Bone marrow (tissue), 2 donors: ENCODE measurements at regions not wholly inside any gene's neighbourhood (a gene's known extent, or its start where the extent isn't known, plus 50 kb on each side); places are given as distances from the start of the nearest gene placed in this dataset.

Experiments
- DNase-seq, 2 donors: peaks; one replicate each; lab custom pipeline; 2025; lab: John Stamatoyannopoulos, UW

GRCh38 chr9:134487066-134487710, 154.4 kb upstream of the COL5A1 start:
- DNase-seq = no peak

GRCh38 chr9:134488331-134489280, 153.0 kb upstream of the COL5A1 start:
- DNase-seq = no peak

DNA sequence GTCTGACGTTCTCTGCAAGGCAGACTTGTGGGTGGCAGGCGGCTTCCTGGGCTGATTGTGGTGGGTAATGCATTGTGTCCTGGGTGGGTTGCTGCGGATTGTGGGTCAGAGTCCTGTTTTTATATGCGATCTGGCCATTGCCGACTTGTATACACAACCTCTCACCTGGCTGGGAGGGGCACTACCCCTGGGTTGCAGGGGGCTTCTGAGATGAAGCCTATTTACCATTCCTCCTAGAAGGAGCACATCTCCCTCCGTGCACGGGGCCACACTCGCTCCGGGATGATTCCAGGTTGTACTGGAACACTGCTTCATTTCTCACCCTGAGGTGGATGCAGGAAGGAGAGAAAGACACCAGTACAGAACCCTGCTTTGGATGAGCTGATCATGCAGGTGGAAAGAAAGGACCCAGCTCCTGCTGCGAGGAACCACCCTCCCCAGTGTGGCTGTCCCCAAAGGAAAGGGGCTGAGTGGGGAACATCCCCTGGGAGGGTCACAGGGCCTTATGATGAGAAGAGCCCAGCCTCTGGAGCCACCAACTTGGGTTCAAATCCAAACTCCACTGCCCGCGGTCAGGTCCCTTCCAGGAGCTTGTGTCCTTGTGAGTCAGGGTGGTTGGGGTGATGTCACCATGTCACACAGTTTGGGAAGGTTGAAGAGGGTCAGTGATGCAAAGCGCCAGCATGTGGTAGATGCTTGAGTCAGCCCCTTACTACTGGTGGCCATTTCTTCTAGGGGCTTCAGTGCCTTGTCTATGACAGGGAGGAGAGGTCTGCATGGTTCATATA, 151.8 kb upstream of the COL5A1 start:
- DNase-seq = no peak

DNA sequence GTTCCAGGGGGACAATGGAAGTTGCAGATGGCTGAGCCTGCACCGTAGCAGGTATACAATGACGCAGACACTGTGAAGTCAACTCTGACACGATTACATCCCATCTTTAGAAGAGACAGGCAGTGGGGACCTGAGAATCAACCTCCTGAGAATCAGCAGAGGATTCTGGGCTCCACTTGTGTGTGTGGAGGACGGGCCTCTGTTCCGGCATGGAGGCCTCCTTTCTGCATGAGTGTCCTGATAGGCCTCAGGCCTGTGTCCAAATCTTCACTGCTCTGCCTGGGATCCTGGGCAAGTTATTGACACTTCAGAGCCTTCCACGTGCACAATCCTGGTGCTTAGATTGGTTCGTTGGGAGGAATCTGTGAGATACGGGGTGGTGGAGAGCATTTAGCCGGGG, 151.2 kb upstream of the COL5A1 start:
- DNase-seq = no peak

GRCh38 chr9:134491196-134491835, 150.3 kb upstream of the COL5A1 start:
- no peak for DNase-seq

GRCh38 chr9:134491856-134492255, 149.7 kb upstream of the COL5A1 start:
- no peak for DNase-seq

GRCh38 chr9:134492281-134492691, 149.3 kb upstream of the COL5A1 start:
- no peak for DNase-seq

- DNase-seq = no peak
These were observed 148.7 kb upstream of the COL5A1 start for GRCh38 chr9:134492721-134493460.

DNA sequence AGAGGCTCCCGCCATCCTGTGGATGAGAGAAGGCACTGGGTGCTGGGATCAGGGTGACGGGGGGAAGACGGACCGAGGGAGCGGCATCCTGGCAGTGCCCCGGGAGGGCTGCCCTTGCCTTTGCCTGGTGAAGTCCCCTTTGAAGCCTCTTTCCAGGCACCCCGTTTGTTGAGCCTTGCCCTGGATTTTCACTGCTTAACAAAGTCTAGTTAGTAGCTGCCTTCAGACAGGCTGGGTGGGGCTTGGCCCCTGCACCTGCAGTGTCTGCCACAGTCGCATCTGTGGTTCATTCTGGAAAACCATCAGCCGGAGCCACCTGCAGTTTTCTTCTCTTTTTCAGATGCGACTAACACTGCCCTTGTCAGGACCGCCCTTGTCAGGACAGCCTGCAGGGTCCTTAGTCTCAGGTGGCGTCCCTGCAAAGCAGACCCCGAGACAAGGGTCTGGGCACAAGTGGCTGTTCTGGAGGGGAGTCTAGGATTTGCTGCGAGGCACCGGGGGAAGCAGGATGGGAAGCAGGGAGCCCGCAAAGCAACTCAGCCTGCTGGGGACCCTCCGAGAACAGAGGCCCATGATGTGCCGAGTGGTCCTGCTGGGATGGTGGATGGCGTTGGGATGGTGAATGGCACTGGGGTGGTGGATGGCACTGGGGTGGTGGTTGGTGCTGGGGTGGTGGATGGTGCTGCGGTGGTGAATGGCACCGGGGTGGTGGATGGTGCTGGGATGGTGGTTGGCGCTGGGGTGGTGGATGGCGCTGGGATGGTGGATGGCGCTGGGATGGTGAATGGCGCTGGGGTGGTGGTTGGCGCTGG, 147.9 kb upstream of the COL5A1 start:
- DNase-seq = no peak

DNA sequence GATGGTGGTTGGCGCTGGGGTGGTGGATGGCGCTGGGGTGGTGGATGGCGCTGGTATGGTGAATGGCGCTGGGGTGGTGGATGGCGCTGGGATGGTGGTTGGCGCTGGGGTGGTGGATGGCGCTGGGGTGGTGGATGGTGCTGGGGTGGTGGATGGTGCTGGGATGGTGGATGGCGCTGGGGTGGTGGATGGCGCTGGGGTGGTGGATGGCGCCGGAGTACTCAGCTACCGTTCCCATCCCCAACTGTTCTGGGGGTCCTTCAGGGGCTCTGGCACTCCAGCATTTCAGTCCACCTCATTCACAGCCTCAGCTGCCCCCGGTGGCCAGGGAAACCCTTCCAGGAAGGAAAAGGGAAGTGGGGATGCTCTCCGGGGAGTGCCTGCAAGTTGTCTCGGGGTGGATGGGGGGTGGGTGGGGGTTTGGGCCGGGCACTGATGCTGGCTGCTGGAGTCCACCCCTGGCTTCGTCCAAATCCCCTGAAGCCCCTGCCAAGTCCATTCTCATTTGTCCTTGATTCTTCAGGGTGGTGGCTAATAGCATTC, 147.3 kb upstream of the COL5A1 start:
- DNase-seq = no peak

DNA sequence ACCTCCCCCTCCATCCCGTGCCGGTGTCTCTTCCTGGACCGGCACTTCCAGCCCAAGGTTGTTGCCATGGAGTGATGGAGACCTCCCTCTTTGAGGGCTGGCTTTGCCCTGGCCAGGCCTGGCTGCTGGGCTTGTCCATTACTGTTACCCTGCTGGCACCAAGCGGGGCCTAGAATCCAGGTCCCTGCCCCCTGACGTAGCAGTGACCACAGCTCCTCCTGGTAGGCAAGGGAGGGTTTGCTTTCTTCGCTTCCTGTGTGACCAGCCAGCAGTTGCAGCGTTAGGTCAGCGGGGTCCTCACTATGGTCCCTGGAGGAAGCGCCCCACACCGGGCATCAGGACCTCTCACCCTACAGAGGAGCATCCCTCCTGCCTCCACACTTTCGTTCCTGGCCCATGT, 146.7 kb upstream of the COL5A1 start:
- no peak for DNase-seq

GRCh38 chr9:134495881-134496412, 145.7 kb upstream of the COL5A1 start:
- no peak for DNase-seq

DNA sequence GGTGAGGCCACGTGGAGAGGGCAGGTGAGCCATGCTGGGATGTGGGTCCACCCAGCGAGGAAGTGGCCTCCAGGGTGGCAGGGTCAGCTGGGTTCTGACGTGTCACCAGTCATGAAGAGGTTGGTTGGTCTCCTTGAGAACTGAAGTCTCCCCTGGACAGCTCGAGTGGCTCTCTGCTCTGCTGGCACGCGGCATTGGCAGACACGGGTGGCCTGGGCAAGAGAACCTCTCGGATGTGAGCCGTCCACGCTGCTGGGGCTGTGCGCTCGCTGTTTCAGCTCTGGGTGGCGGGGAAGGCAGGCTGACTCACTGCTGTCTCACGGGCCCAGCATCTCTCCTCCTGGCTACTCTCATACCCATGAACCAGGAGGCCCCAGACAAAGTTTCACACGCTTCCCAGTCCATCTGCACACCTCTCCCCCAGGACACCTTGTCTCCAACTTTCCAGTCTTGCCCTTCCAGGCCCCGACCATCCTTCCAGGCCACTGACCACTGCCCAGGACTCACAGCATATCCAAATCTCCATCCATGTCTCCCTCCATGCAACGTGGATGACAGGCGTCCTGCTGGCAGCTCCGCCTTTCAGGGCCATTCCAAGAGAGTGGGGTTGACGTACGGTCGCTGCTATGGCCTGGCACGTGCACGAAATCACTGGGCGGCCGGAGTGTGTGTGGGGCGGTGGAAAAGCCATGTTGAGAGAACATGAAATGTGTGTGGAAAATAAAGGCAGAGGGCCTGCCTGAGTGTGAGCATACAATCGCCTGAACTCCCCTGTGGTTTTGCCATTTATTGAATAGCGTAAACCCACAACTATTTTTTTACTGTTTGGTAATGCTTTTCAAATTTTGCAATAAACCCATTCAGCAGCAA, 145.0 kb upstream of the COL5A1 start:
- DNase-seq = no peak

DNA sequence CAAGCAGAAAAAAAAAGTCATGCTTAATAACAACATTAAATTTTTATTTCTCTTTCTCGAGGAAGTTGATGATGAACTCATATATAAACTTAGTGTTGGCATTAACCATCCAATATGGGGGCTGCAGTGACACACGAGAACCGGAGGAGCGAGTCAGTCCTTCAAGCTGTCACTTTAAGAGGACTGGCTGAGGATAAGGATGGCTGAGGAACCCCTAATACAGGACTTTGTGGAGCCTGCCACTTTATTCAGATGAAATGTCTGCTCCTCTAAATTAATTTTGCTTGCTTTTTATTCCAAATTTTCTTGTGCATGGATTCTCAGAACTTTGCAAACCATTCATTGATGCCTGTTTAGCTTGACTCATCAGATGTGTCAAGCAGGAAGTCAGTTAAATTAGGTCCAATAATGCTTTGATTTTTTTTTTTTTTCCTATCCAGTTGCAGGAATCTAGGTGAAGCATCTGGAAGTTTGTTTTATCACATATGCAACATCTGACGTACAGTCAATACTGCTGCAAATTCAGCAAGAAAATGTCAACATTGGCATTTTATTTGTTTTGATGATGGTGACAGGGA, 144.2 kb upstream of the COL5A1 start:
- no peak for DNase-seq

GRCh38 chr9:134498814-134499166, 142.8 kb upstream of the COL5A1 start:
- no peak for DNase-seq

DNA sequence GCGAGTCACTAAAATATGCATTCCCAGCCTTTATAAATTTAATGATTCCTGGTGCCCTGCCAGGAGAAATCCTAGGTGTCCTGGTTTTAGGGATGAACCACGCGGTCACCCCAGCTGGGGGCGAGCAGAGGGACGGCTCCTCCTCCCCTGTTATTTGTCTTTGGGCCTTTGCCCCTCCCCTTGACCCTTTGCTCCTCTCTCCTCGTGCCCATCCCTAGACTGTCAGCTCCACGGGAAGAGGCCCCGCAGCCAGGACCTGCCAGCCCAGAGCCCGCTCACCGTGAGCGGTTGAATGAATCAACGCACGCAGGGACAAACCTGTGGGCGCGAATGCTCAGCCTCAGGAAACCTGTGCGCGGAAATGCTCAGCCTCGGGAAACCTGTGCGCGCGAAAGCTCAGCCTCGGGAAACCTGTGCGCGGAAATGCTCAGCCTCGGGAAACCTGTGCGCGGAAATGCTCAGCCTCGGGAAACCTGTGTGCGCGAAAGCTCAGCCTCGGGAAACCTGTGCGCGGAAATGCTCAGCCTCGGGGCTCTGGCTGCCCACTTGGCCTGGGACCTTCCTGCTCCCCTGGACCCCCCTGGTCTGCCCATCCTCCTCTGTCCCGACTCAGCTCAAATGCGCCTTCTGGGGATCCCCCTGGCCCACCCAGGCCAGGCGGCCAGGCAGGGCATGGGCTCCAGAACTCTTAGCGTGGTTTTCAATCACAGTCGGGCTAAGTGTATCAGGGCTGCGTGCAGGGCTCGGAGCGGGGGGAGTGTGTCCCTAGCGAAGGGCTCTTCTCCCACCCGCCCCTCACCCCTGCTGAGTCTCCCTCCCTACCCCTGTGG, 140.5 kb upstream of the COL5A1 start:
- DNase-seq = no peak

DNA sequence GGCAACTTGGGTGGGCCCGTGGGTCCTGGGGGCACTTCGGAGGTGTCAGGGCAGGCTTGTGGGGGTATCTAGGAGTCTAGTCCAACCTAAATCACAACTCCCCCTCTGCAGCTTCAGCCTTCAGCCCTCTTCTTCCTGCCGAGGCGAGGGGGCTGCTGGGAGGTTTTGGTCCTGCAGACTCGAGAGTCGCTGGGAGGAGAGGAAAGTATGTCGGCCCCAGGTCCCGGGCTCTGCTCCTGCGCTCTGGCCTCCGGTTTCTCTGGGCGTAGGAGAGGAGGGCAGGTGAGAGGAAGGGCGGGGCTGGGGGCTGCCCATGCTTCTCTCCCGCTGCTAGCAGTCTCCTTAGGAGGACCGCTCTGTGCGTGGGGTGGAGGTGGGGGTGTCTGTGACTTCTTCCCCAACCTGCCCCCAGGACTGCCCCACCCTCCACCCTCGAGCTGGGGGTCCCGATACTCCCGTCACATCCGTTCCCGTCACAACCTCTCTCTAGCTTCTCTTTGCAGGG, 139.8 kb upstream of the COL5A1 start:
- no peak for DNase-seq
